SK-MEL-5 (cell line): ENCODE measurements at regions not wholly inside any gene's neighbourhood (a gene's known extent, or its start where the extent isn't known, plus 50 kb on each side); places are given as distances from the start of the nearest gene placed in this dataset.
A peak's percentile ranks its signal among the peaks of the same experiment; 100 is the strongest.
"Not testable (repeated sequence)": the region's sequence is repeated elsewhere in the genome, so short reads cannot be mapped to it uniquely, and the experiment has no call there.

ENCODE experiments used
- DNase-seq: peaks from one replicate; pipeline ENCODE4 v3.0.0-alpha.2; 2016; ENCODE audit warnings: low read depth, low spot score
- in situ Hi-C: cut with HindIII; loops from 2 replicates; pipeline ENCODE4 v1.10.0; 2016; ENCODE audit warnings: low sequenced_read_pairs, high pct_unique_total_duplicates, low pct_unique_long_range_greater_than_20kb

DNA sequence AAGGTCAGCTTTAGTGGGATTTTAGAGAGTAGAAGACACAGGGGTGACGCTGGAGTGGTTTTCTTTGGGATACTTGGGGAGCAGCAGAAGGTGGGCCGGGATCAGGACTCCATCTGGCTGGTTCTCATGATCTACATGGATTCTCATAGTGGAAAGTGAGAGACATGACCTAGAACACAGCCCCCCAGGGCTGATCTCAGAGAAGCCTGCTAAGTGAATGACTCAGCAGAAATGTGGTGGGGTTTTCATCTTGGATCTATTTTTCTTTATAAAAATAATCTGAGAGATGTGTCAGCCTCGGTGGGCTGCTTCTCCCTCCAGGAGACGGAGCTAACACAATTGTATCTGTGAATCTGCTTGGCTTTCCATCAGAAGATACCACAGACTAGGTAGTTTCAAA lies 484.4 kb downstream of the TMEM121 start:
- DNase-seq = no peak
- in situ Hi-C loops = no loop called here

GRCh38 chr14:106011631-106012360 lies 485.4 kb downstream of the TMEM121 start:
- in situ Hi-C loops = not testable (repeated sequence)
- peak; percentile 65 for DNase-seq

DNA sequence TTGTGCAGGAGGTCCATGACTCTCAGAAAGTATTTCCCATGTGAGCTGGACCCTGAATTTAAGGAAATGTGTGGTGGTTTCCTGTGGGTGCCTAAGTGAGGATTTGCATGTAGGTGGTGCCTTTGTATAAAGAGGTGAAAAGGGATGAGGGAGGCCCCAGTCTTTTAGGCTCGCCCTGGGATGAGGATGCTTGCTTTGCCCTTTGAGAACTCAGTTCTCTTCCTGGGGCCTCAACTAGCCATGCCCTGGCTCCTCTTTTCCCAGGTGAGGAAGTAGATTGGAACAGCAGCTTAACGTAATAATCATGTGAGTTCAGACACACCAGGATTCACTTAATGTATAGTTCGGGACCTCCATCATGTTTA lies 486.0 kb downstream of the TMEM121 start:
- in situ Hi-C loops, DNase-seq: not testable (repeated sequence)

DNA sequence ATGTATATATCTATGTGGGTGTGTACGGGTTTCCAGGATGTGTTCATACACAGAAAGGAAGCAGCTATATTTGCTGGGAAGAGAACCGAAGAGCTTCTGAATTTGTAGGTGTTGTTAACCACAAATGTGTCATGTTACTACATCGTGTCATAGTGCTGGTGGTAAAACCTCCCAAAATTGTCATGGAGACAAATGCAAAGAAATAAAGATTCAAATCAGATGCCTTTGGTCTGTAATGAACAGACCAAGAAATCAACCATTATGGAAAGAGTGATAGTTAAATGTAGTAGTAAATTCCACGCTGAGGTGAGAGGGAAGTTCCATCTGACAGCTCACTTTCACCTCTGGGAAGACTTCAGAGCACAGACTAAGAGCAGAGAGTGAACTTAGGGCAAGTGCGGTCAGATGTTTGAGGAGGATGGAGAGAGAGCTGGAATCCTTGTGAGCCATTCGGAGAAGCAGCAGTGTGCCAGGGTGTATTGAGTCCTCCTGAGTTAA lies 487.5 kb downstream of the TMEM121 start:
- in situ Hi-C loops = no loop called here
- no peak for DNase-seq

DNA sequence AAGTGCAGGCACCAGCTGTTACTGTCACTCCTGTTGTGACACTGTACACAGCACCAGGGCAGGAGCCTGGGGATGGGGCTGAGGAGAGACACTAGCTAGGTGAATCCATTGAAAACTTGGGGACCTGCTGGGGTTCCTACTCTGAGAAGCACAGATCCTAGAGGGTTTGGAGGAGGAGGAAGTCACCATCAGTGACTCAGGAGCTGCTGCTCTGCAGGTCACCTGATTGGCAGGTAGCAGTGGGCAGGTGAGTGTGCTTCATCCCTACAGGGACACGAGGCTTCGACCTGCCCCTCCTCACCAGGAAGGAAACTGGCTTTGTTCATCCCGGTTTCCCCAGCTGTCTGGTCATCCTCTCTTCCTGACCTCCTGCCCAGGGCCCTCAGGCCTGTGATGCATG lies 491.6 kb downstream of the TMEM121 start:
- DNase-seq, in situ Hi-C loops: not testable (repeated sequence)

- no peak for DNase-seq
- in situ Hi-C loops = no loop called here
Measured at GRCh38 chr14:106021832-106022231, 495.4 kb downstream of the TMEM121 start.

- in situ Hi-C loops, DNase-seq: not testable (repeated sequence)
Measured at GRCh38 chr14:106022648-106023047, 496.3 kb downstream of the TMEM121 start.

- in situ Hi-C loops = no loop called here
- DNase-seq = no peak
Measured at GRCh38 chr14:106023411-106023810, 497.0 kb downstream of the TMEM121 start.

DNA sequence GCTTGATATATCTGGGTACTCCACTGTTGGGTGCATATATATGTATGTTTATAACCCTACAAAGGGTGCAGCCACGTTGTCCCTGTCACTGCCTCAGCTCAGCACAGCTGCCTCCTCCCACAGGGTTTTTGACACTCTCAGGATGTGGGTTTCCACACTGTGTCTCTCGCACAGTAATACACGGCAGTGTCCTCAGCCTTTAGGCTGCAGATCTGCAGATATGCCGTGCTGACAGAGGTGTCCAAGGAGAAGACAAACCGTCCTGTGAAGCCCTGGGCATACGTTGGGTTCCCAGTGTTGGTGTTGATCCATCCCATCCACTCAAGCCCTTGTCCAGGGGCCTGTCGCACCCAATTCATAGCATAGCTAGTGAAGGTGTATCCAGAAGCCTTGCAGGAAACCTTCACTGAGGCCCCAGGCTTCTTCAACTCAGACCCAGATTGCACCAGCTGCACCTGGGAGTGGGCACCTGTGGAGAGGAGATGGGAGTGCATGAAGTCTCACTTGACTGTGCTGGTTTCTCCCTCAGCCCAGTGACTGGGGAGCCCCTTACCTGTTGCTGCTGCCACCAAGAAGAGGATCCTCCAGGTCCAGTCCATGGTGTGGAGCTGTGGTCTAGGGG lies 498.7 kb downstream of the TMEM121 start:
- in situ Hi-C loops = no loop called here
- no peak for DNase-seq

- no peak for DNase-seq
- in situ Hi-C loops = no loop called here
Measured at GRCh38 chr14:106026026-106026425, 499.6 kb downstream of the TMEM121 start.

GRCh38 chr14:106027759-106028158 lies 501.4 kb downstream of the TMEM121 start:
- in situ Hi-C loops, DNase-seq: not testable (repeated sequence)

DNA sequence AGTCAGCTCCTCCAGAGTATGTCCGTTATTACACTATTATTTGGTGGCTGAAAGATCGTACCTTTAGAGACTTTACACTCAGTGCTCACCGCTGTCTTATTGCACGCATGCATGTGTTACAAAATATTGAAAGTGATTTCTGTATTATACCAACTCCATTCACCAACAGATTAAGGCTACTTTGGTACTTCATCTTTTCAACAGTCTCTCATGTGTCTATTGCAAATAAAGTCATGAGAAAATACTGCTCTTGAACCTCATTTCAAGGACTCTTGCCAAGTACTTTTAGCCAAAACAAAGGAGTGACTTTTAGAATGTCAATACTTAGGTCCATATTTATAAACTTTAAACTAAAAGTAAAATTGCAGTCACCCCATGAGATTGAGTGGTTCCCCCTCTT lies 503.6 kb downstream of the TMEM121 start:
- no peak for DNase-seq
- in situ Hi-C loops = no loop called here

DNA sequence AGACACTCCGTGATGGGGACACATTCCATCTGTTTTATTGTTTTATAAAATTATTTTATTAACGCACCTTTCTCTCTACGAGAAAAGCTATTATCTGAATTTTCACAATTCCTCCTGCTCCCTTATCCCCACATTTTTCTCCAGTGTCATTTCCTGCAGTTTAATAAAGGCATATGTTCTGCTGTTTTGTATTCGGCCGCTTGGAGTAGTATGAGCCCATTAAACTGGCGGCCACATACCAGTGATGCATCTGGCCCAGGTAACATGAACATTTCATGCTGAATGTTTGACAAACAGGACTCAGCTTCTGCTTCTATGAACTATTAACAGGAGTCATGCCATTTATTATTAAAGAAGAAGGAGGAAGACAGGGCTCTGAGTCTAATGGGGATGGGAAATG lies 511.0 kb downstream of the TMEM121 start:
- no peak for DNase-seq
- in situ Hi-C loops = no loop called here

- DNase-seq = no peak
- in situ Hi-C loops = no loop called here
Measured at GRCh38 chr14:106038263-106038662, 511.9 kb downstream of the TMEM121 start.

GRCh38 chr14:106039400-106039799 lies 513.0 kb downstream of the TMEM121 start:
- DNase-seq = peak; percentile 49
- in situ Hi-C loops = no loop called here

- in situ Hi-C loops = no loop called here
Measured at GRCh38 chr14:106044515-106044914, 518.1 kb downstream of the TMEM121 start.

DNA sequence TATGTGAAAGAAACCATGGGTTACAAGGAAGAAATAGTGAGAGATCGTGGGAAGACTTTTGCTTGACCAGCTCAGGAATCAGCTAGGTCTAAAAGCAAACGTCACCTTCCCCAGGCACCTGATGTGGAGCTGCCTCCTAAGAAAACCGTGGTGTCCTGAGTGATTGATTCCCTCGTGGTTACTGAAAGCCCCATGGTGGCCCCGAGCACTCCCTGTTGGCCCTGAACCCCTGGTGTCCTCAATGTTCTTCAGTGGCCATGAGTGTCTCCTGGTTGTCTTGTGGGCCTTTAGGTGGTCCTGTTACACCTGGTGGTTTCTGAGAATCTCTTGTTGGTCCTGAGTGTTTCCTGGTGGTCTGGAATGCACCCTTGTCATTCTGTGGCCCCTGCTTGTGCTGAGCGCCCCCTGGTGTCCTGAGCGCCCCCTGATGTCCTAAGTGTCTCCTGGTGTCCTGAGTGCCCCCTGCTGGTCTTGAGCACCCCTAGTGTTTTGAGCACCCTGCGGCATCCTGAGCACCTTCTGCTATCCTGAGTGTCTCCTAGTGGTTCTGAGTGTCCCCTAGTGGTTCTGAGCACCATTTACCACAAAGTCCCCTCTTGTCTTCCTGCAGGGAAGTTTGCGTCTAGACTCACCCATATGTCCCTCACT lies 518.7 kb downstream of the TMEM121 start:
- DNase-seq = peak; percentile 66
- in situ Hi-C loops = no loop called here

More at GRCh38 chr14:106044515-106044914, 518.1 kb downstream of the TMEM121 start:
- no peak for DNase-seq

GRCh38 chr14:106051796-106052195 lies 525.4 kb downstream of the TMEM121 start:
- no peak for DNase-seq
- in situ Hi-C loops = no loop called here

DNA sequence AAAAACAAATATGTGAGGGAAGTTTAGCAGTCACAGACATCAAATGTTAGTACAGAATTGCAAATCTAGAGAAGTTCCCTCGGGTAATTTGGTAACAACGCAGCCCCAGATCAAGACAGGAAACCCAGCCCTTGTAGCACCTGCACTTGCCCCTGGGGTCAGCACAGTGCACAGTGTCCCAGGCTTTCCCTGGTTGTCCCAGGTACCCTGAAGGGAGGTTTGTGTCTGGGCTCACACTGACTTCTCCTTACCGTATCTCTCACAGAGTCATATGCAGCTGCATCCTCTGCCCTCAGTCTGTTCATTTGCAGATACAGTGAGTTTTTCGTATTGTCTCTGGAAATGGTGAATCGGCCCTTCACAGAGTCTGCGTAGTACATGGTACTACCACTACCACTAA lies 528.9 kb downstream of the TMEM121 start:
- in situ Hi-C loops = no loop called here
- no peak for DNase-seq
